ENCODE measurements at regions not wholly inside any gene's neighbourhood (a gene's known extent, or its start where the extent isn't known, plus 50 kb on each side); places are given as distances from the start of the nearest gene placed in this dataset.

- peaks cover 9% of the 10 kb centered on the region for H3F3A ChIP-seq (replicated peaks; ENCODE audit: insufficient read depth)
- no peak overlapping the region for H3K9ac ChIP-seq
- no peaks in the 10 kb centered on the region for H3K9me3 ChIP-seq
- POLR2A ChIA-PET = no interaction called here
- no peak for DNase-seq
- H3K36me3 ChIP-seq (replicated peaks in 1 of 2; ENCODE audit: control insufficient read depth in 1 of 2, insufficient read depth in 2 of 2, low read length in 1 of 2) = no peaks in the 10 kb centered on the region
- no peaks in the 10 kb centered on the region for H3K4me1 ChIP-seq (ENCODE audit: control insufficient read depth in 1 of 2, insufficient read depth in 2 of 2, low read depth in 1 of 2, low read length in 1 of 2)
- CTCF ChIA-PET = no interaction called here
- H2AFZ ChIP-seq (ENCODE audit: low read depth) = no peak overlapping the region
- no peak for TF ChIP-seq ZBTB33 (IDR thresholded peaks at IDR 0.05; ENCODE audit: borderline replicate concordance, low read depth)
- TF ChIP-seq GATA2 (CRISPR knock-in tag; IDR thresholded peaks at IDR 0.05) = no peak
- no peak for TF ChIP-seq SIN3A (IDR thresholded peaks at IDR 0.05; ENCODE audit: borderline replicate concordance, low read depth, low read length)
- no peak for TF ChIP-seq RAD21 (IDR thresholded peaks at IDR 0.05; ENCODE audit: low read length)
- no peak for TF ChIP-seq PBX3 (IDR thresholded peaks at IDR 0.05)
- H3K79me2 ChIP-seq (ENCODE audit: insufficient read depth) = no peaks in the 10 kb centered on the region
- no peak overlapping the region for H3K27ac ChIP-seq (ENCODE audit: low read depth in 2 of 2, low read length in 1 of 2)
- no peak overlapping the region for H3K4me2 ChIP-seq
- no peak overlapping the region for H3K4me3 ChIP-seq (ENCODE audit: low read depth in 2 of 2, low read length in 1 of 2)
- 84% methylated on average over 19 of the region's 22 CpGs for WGBS (ENCODE audit: low lambda C conversion rate)
- no peaks in the 10 kb centered on the region for H3K9me2 ChIP-seq
- H3K27me3 ChIP-seq (ENCODE audit: insufficient read depth) = no peaks in the 10 kb centered on the region
- H4K20me1 ChIP-seq (ENCODE audit: insufficient read depth) = no peaks in the 10 kb centered on the region
These were observed 59.8 kb upstream of the THBS2 start for GRCh38 chr6:169313347-169314010.

GRCh38 chr6:169312658-169313346 is 59.2 kb upstream of the THBS2 start:
- POLR2A ChIA-PET = no interaction called here
- no peaks in the 10 kb centered on the region for H3K27me3 ChIP-seq (ENCODE audit: insufficient read depth)
- H3K4me1 ChIP-seq (ENCODE audit: control insufficient read depth in 1 of 2, insufficient read depth in 2 of 2, low read depth in 1 of 2, low read length in 1 of 2) = no peaks in the 10 kb centered on the region
- TF ChIP-seq EZH2phosphoT487 (IDR thresholded peaks at IDR 0.05; ENCODE audit: borderline replicate concordance, low read depth) (no peak), TAF1 (IDR thresholded peaks at IDR 0.05; ENCODE audit: borderline replicate concordance, low read depth, low read length) (no peak), RXRA (IDR thresholded peaks at IDR 0.05; ENCODE audit: borderline replicate concordance, low read depth) (no peak), POLR2AphosphoS5 (IDR thresholded peaks at IDR 0.05; ENCODE audit: low read depth, low read length) (no peak), REST (IDR thresholded peaks at IDR 0.05; ENCODE audit: low read depth, low read length) (no peak), SMC3 (IDR thresholded peaks at IDR 0.05; ENCODE audit: low read depth, low read length) (no peak), NFIC (IDR thresholded peaks at IDR 0.05; ENCODE audit: borderline replicate concordance) (no peak), FOSL2 (IDR thresholded peaks at IDR 0.05; ENCODE audit: borderline replicate concordance, low read depth) (no peak), FOXM1 (IDR thresholded peaks at IDR 0.05; ENCODE audit: low read depth) (no peak), GATA2 (CRISPR knock-in tag; IDR thresholded peaks at IDR 0.05) (no peak), EP300 (IDR thresholded peaks at IDR 0.05; ENCODE audit: borderline replicate concordance in 1 of 2, low read depth in 1 of 2, low read length in 1 of 2) (no peak), ZBTB33 (IDR thresholded peaks at IDR 0.05; ENCODE audit: borderline replicate concordance, low read depth) (no peak), MXI1 (IDR thresholded peaks at IDR 0.05; ENCODE audit: low read depth, low read length) (no peak), TCF12 (IDR thresholded peaks at IDR 0.05) (no peak)
- DNase-seq = no peak
- H3K27ac ChIP-seq (ENCODE audit: low read depth in 2 of 2, low read length in 1 of 2) = no peak overlapping the region
- CTCF ChIA-PET = no interaction called here
- no peaks in the 10 kb centered on the region for H3K9me3 ChIP-seq
- WGBS (ENCODE audit: low lambda C conversion rate) = 64% methylated on average over 14 of the region's 14 CpGs
- H3K4me3 ChIP-seq (ENCODE audit: low read depth in 2 of 2, low read length in 1 of 2) = no peak overlapping the region
- no peaks in the 10 kb centered on the region for H3K9me2 ChIP-seq
- H3K4me2 ChIP-seq = no peak overlapping the region
- H3F3A ChIP-seq (replicated peaks; ENCODE audit: insufficient read depth) = peaks cover 13% of the 10 kb centered on the region
- no peak overlapping the region for H2AFZ ChIP-seq (ENCODE audit: low read depth)
- no peaks in the 10 kb centered on the region for H3K36me3 ChIP-seq (replicated peaks in 1 of 2; ENCODE audit: control insufficient read depth in 1 of 2, insufficient read depth in 2 of 2, low read length in 1 of 2)
- no peaks in the 10 kb centered on the region for H4K20me1 ChIP-seq (ENCODE audit: insufficient read depth)
- no peak overlapping the region for H3K9ac ChIP-seq
- no peaks in the 10 kb centered on the region for H3K79me2 ChIP-seq (ENCODE audit: insufficient read depth)
